Suppressor macrophage treated with lipopolysaccharide for 4 hours (primary cell): ENCODE measurements at regions not wholly inside any gene's neighbourhood (a gene's known extent, or its start where the extent isn't known, plus 50 kb on each side); places are given as distances from the start of the nearest gene placed in this dataset.

Source experiments
- DNase-seq: peaks from one replicate; pipeline ENCODE4 v3.0.0-alpha.2; 2020

- DNase-seq, result no peak
Measured at GRCh38 chr2:100766806-100767205, 53.1 kb upstream of the NPAS2 start.

GRCh38 chr2:100767224-100767653 is 52.7 kb upstream of the NPAS2 start:
- no peak for DNase-seq

GRCh38 chr2:100767810-100768806 is 51.8 kb upstream of the NPAS2 start:
- no peak for DNase-seq
